ENCODE measurements at regions not wholly inside any gene's neighbourhood (a gene's known extent, or its start where the extent isn't known, plus 50 kb on each side); places are given as distances from the start of the nearest gene placed in this dataset.

DNA sequence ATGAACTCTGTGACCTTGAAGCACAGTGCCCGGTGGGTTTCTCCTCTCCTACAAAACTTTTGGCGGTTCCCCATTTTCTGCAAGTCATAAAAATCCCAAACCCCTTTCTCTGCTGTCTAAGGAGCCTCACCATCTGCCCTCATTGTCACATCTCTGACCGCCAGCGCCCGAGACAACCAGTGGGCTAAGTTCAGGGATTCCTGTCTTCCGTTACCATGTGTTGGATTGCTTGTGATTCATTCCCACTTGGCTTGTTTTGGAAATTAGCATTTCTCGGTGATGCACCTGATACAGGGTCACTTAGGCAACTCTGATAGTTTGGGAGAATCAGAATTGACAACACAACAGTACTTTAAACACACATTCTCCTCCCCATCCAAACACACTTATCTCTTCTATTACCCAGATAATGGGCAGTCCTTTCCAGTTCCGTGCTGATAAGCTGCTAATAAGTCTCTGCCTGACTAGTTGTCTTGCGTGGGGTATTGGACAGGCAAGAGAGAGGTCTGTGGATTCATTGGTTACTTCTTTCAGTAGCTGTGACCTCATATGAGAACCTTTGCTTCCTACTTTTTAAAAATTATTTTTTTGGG lies 70.0 kb upstream of the KLF4 start:
- no peak for TF ChIP-seq POLR2A (IDR thresholded peaks at IDR 0.05)
- TF ChIP-seq, protein P1, sequence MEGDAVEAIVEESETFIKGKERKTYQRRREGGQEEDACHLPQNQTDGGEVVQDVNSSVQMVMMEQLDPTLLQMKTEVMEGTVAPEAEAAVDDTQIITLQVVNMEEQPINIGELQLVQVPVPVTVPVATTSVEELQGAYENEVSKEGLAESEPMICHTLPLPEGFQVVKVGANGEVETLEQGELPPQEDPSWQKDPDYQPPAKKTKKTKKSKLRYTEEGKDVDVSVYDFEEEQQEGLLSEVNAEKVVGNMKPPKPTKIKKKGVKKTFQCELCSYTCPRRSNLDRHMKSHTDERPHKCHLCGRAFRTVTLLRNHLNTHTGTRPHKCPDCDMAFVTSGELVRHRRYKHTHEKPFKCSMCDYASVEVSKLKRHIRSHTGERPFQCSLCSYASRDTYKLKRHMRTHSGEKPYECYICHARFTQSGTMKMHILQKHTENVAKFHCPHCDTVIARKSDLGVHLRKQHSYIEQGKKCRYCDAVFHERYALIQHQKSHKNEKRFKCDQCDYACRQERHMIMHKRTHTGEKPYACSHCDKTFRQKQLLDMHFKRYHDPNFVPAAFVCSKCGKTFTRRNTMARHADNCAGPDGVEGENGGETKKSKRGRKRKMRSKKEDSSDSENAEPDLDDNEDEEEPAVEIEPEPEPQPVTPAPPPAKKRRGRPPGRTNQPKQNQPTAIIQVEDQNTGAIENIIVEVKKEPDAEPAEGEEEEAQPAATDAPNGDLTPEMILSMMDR (IDR thresholded peaks at IDR 0.05) = no peak
